ENCODE measurements at regions not wholly inside any gene's neighbourhood (a gene's known extent, or its start where the extent isn't known, plus 50 kb on each side); places are given as distances from the start of the nearest gene placed in this dataset.

- no peak overlapping the region for H3K27ac ChIP-seq
- no peak for TF ChIP-seq CTCF (IDR thresholded peaks at IDR 0.05)
- H3K4me3 ChIP-seq = no peak overlapping the region
- no peak for DNase-seq (ENCODE audit: low spot score)
Measured at GRCh38 chr2:160835166-160835565, 325.1 kb upstream of the TANK start.

- DNase-seq (ENCODE audit: low spot score) = no peak
- Histone ChIP-seq H3K4me3 (no peak overlapping the region), H3K27ac (peak overlapping the region in 1 of 2 donors; percentile 12)
- TF ChIP-seq CTCF (IDR thresholded peaks at IDR 0.05) = no peak
Measured at GRCh38 chr2:160836755-160837154, 323.5 kb upstream of the TANK start.

GRCh38 chr2:160837416-160837815, 322.8 kb upstream of the TANK start:
- H3K4me3 ChIP-seq = no peak overlapping the region
- DNase-seq (ENCODE audit: low spot score) = no peak
- no peak for TF ChIP-seq CTCF (IDR thresholded peaks at IDR 0.05)
- no peak overlapping the region for H3K27ac ChIP-seq

GRCh38 chr2:160838147-160838546, 322.1 kb upstream of the TANK start:
- no peak overlapping the region for H3K27ac ChIP-seq
- no peak overlapping the region for H3K4me3 ChIP-seq
- no peak for DNase-seq (ENCODE audit: low spot score)
- no peak for TF ChIP-seq CTCF (IDR thresholded peaks at IDR 0.05)

- DNase-seq (ENCODE audit: low spot score) = no peak
- H3K27ac ChIP-seq = no peak overlapping the region
- no peak overlapping the region for H3K4me3 ChIP-seq
- no peak for TF ChIP-seq CTCF (IDR thresholded peaks at IDR 0.05)
Measured at GRCh38 chr2:160838691-160839090, 321.5 kb upstream of the TANK start.

- no peak overlapping the region for H3K4me3 ChIP-seq
- DNase-seq (ENCODE audit: low spot score) = no peak
- H3K27ac ChIP-seq = no peak overlapping the region
- no peak for TF ChIP-seq CTCF (IDR thresholded peaks at IDR 0.05)
Measured at GRCh38 chr2:160842286-160842685, 317.9 kb upstream of the TANK start.

- Histone ChIP-seq H3K4me3 (no peak overlapping the region), H3K27ac (no peak overlapping the region)
- DNase-seq (ENCODE audit: low spot score) = no peak
- TF ChIP-seq CTCF (IDR thresholded peaks at IDR 0.05) = no peak
Measured at GRCh38 chr2:160859096-160859495, 301.1 kb upstream of the TANK start.

Measured in coronary artery (tissue), 2 donors.